ENCODE measurements at regions not wholly inside any gene's neighbourhood (a gene's known extent, or its start where the extent isn't known, plus 50 kb on each side); places are given as distances from the start of the nearest gene placed in this dataset.
"Not testable (repeated sequence)": the region's sequence is repeated elsewhere in the genome, so short reads cannot be mapped to it uniquely, and the experiment has no call there.

DNA sequence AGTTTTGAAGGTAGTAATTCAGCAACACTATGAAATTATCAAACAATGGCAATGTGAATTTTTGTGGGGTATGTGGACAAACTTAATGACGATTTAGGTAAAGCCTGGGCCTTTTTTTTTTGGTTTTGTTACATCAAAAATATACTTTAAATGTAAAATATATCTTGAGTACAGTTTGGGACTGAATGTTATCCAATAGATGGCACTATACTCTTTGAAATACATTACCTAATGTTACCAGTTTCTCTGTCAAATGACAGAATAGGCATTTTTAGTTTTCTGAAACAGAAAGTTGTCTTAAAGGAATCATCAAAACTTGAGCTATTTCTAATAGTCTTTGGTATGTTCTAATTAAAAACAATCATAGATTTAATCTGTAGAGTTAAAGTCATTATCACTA is 1651.9 kb downstream of the C4orf33 start:
- no peaks in the 10 kb centered on the region for H3K36me3 ChIP-seq
- H3K9me3 ChIP-seq = no peaks in the 10 kb centered on the region
- no peak overlapping the region for H3K27ac ChIP-seq
- WGBS = 7% methylated on average over 1 of the region's 1 CpG
- TF ChIP-seq POLR2A (IDR thresholded peaks at IDR 0.05) (no peak), POLR2AphosphoS5 (IDR thresholded peaks at IDR 0.05) (no peak)
- TF ChIP-seq, protein P1, sequence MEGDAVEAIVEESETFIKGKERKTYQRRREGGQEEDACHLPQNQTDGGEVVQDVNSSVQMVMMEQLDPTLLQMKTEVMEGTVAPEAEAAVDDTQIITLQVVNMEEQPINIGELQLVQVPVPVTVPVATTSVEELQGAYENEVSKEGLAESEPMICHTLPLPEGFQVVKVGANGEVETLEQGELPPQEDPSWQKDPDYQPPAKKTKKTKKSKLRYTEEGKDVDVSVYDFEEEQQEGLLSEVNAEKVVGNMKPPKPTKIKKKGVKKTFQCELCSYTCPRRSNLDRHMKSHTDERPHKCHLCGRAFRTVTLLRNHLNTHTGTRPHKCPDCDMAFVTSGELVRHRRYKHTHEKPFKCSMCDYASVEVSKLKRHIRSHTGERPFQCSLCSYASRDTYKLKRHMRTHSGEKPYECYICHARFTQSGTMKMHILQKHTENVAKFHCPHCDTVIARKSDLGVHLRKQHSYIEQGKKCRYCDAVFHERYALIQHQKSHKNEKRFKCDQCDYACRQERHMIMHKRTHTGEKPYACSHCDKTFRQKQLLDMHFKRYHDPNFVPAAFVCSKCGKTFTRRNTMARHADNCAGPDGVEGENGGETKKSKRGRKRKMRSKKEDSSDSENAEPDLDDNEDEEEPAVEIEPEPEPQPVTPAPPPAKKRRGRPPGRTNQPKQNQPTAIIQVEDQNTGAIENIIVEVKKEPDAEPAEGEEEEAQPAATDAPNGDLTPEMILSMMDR (IDR thresholded peaks at IDR 0.05) = no peak
- no peaks in the 10 kb centered on the region for H3K27me3 ChIP-seq (replicated peaks; ENCODE audit: insufficient read depth)
- DNase-seq (ENCODE audit: low spot score) = no peak
- no peaks in the 10 kb centered on the region for H3K4me1 ChIP-seq (replicated peaks)
- intact Hi-C loops (cut with DNase I) = no loop called here
- no peak overlapping the region for H3K4me3 ChIP-seq

DNA sequence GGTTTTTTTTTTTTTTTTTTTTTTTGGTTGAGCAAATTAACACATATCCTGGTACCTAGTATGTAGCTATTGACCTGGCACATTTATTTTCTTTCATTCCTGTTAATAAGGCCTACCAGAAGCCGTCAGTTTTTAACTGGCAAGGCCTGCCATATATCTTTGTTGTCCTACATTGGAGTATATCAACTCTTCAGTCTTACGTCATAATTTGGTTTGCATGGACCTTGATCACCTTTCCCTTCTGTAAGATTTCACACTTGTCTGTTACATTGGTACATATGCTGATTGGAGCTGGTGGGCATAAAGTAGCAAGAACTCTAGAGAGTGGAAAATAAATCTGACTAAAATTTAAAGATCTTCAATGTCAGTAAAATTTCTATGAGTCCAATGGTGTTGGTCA is 1658.0 kb downstream of the C4orf33 start:
- Histone ChIP-seq H3K27ac (no peak overlapping the region), H3K36me3 (no peaks in the 10 kb centered on the region), H3K4me3 (no peak overlapping the region), H3K27me3 (replicated peaks; ENCODE audit: insufficient read depth) (no peaks in the 10 kb centered on the region), H3K9me3 (no peaks in the 10 kb centered on the region), H3K4me1 (replicated peaks) (no peaks in the 10 kb centered on the region)
- 91% methylated on average over 2 of the region's 2 CpGs for WGBS
- intact Hi-C loops (cut with DNase I) = no loop called here
- TF ChIP-seq POLR2AphosphoS5 (IDR thresholded peaks at IDR 0.05) (no peak), POLR2A (IDR thresholded peaks at IDR 0.05) (no peak)
- no peak for DNase-seq (ENCODE audit: low spot score)

DNA sequence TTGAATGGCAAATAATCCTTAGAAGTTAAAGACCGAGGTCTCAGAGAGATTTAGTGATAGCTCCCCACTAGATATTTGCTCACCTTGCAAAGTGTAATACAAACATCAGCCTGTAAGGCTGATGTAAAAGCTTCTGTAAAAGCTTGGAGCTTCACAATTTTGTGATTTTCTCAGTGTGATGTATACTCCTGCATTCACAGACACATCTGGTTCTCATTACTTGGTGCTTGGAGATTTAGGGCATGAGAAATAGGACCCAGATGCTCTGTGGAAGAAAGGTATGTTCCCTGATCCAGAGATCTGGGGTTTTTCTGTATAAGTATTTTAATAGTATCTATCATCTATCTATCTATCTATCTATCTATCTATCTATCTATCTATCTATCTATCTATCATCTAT is 1664.3 kb downstream of the C4orf33 start:
- Histone ChIP-seq H3K27me3 (replicated peaks; ENCODE audit: insufficient read depth) (no peaks in the 10 kb centered on the region), H3K27ac (no peak overlapping the region), H3K36me3 (no peaks in the 10 kb centered on the region), H3K4me3 (no peak overlapping the region), H3K9me3 (no peaks in the 10 kb centered on the region), H3K4me1 (replicated peaks) (no peaks in the 10 kb centered on the region)
- no peak for TF ChIP-seq POLR2AphosphoS5 (IDR thresholded peaks at IDR 0.05)
- TF ChIP-seq POLR2A (IDR thresholded peaks at IDR 0.05) = no peak
- TF ChIP-seq, protein P1 (IDR thresholded peaks at IDR 0.05) = no peak
- no peak for DNase-seq (ENCODE audit: low spot score)
- intact Hi-C loops (cut with DNase I) = no loop called here
- WGBS = 16% methylated on average over 1 of the region's 1 CpG

DNA sequence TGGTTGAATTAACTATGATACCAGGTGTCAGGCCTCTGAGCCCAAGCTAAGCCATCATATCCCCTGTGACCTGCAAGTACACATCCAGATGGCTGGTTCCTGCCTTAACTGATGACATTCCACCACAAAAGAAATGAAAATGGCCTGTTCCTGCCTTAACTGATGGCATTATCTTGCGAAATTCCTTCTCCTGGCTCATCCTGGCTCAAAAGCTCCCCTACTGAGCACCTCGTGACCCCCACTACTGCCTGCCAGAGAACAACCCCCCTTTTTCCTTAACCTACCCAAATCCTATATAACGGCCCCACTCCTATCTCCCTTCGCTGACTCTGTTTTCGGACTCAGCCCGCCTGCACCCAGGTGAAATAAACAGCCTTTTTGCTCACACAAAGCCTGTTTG is 1671.4 kb downstream of the C4orf33 start:
- intact Hi-C loops (cut with DNase I); H3K9me3 ChIP-seq; DNase-seq (ENCODE audit: low spot score); H3K27ac ChIP-seq; H3K4me1 ChIP-seq (replicated peaks); H3K4me3 ChIP-seq; H3K36me3 ChIP-seq; H3K27me3 ChIP-seq (replicated peaks; ENCODE audit: insufficient read depth): not testable (repeated sequence)
- 91% methylated on average over 6 of the region's 6 CpGs for WGBS

DNA sequence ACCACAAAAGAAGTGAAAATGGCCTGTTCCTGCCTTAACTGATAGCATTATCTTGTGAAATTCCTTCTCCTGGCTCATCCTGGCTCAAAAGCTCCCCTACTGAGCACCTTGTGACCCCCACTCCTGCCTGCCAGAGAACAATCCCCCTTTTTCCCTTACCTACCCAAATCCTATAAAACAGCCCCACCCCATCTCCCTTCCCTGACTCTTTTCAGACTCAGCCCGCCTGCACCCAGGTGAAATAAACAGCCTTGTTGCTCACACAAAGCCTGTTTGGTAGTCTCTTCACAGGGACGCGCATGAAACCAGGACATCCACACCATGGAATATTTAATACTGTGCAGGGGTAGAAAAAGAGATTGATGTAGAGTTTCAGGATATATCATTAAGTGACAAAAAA is 1677.0 kb downstream of the C4orf33 start:
- intact Hi-C loops (cut with DNase I); H3K36me3 ChIP-seq; H3K27ac ChIP-seq; DNase-seq (ENCODE audit: low spot score); H3K4me3 ChIP-seq; H3K27me3 ChIP-seq (replicated peaks; ENCODE audit: insufficient read depth); H3K9me3 ChIP-seq; H3K4me1 ChIP-seq (replicated peaks): not testable (repeated sequence)
- 68% methylated on average over 3 of the region's 3 CpGs for WGBS

DNA sequence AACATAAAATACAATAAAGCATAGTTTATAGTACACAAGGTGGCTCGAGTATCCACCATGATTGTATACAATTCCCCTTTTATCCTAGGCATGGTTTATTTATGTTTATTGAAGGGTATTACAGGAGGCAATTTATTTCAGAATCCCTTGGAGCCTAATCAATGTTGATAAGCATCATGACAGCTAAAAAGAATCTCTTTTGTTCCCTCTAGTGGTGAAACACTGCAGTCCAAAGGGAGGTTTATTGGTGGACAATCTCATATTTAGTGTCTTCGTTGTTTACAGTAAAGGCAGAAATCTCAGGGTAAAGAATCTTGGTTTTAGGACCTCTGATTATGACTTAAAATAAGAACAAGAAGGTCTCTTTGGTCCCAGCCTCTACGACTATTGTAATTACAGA is 1712.5 kb downstream of the C4orf33 start:
- 45% methylated on average over 3 of the region's 3 CpGs for WGBS
- no peak for TF ChIP-seq POLR2AphosphoS5 (IDR thresholded peaks at IDR 0.05)
- TF ChIP-seq, protein P1 (IDR thresholded peaks at IDR 0.05) = no peak
- TF ChIP-seq POLR2A (IDR thresholded peaks at IDR 0.05) = no peak
- H3K27ac ChIP-seq = no peak overlapping the region
- no peaks in the 10 kb centered on the region for H3K4me1 ChIP-seq (replicated peaks)
- no peak for DNase-seq (ENCODE audit: low spot score)
- H3K4me3 ChIP-seq = no peak overlapping the region
- intact Hi-C loops (cut with DNase I) = no loop called here
- no peaks in the 10 kb centered on the region for H3K36me3 ChIP-seq
- no peaks in the 10 kb centered on the region for H3K9me3 ChIP-seq
- no peaks in the 10 kb centered on the region for H3K27me3 ChIP-seq (replicated peaks; ENCODE audit: insufficient read depth)
